ENCODE measurements at regions not wholly inside any gene's neighbourhood (a gene's known extent, or its start where the extent isn't known, plus 50 kb on each side); places are given as distances from the start of the nearest gene placed in this dataset.

GRCh38 chr4:108292229-108292628, 123.5 kb upstream of the LEF1 start:
- no peaks in the 10 kb centered on the region for H4K20me1 ChIP-seq (replicated peaks; ENCODE audit: control insufficient read depth, extremely low read depth, insufficient read depth, low read length)
- H3K4me3 ChIP-seq (replicated peaks in 1 of 3; ENCODE audit: insufficient read depth in 1 of 3, low read depth in 1 of 3, low read length in 3 of 3), result no peak overlapping the region
- dilution Hi-C loops (cut with MboI; ENCODE audit: extremely low pct_ligation_motif_present, low sequenced_read_pairs) (no loop called here), intact Hi-C loops (cut with micrococcal nuclease) (no loop called here)
- ChIA-PET POLR2A (no interaction called here), CTCF (no interaction called here)
- no peaks in the 10 kb centered on the region for H3K79me2 ChIP-seq (ENCODE audit: control insufficient read depth, insufficient read depth, low read length)
- no peak overlapping the region for H2AFZ ChIP-seq (ENCODE audit: low read depth, low read length)
- no TSS peak for BruUV-seq (replicated peaks)
- no peak for DNase-seq (ENCODE audit: low read depth, low spot score)
- H3K9me3 ChIP-seq (replicated peaks; ENCODE audit: control insufficient read depth, insufficient read depth, low read length), result no peaks in the 10 kb centered on the region
- no peaks in the 10 kb centered on the region for H3K9me1 ChIP-seq (replicated peaks; ENCODE audit: control insufficient read depth, extremely low read depth, insufficient read depth, low read length)
- no peak overlapping the region for H3K4me2 ChIP-seq (ENCODE audit: insufficient read depth, low read length)
- H3K9ac ChIP-seq (replicated peaks; ENCODE audit: extremely low read depth, insufficient read depth, low read length), result no peak overlapping the region
- FAIRE-seq, result no peak
- no peaks in the 10 kb centered on the region for H3K4me1 ChIP-seq (ENCODE audit: control insufficient read depth, extremely low read depth, insufficient read depth, low read length)
- TF ChIP-seq POLR2AphosphoS5 (IDR thresholded peaks at IDR 0.05; ENCODE audit: insufficient read depth, low read depth, low read length), result no peak
- no peak for TF ChIP-seq EZH2 (IDR thresholded peaks at IDR 0.05; ENCODE audit: borderline replicate concordance, low read depth, low read length, severe bottlenecking)
- no peak for TF ChIP-seq GATA2 (IDR thresholded peaks at IDR 0.05; ENCODE audit: insufficient read depth, insufficient read length, low read depth, low read length)
- no peak for TF ChIP-seq MYC (IDR thresholded peaks at IDR 0.05; ENCODE audit: low read depth, low read length)
- no peak for TF ChIP-seq JUN (IDR thresholded peaks at IDR 0.05; ENCODE audit: borderline replicate concordance, insufficient read depth, insufficient read length, low read depth)
- TF ChIP-seq POLR2A (IDR thresholded peaks at IDR 0.05; ENCODE audit: low read depth, low read length), result no peak
- TF ChIP-seq FOS (IDR thresholded peaks at IDR 0.05; ENCODE audit: borderline replicate concordance, insufficient read depth, low read length), result no peak
- no peak for TF ChIP-seq MAX (IDR thresholded peaks at IDR 0.05; ENCODE audit: insufficient read depth, insufficient read length)
- no peaks in the 10 kb centered on the region for H3K36me3 ChIP-seq (ENCODE audit: control insufficient read depth in 2 of 2, extremely low read depth in 1 of 2, insufficient read depth in 2 of 2, low read length in 2 of 2)
- H3K27ac ChIP-seq (ENCODE audit: insufficient read depth, low read depth, low read length), result no peak overlapping the region
- H3K27me3 ChIP-seq (ENCODE audit: control insufficient read depth in 2 of 2, insufficient read depth in 2 of 2, low read length in 2 of 2), result peaks cover 0 to 5% of the 10 kb centered on the region in 2 experiments

- no peak overlapping the region for H3K4me2 ChIP-seq (ENCODE audit: insufficient read depth, low read length)
- H3K9me1 ChIP-seq (replicated peaks; ENCODE audit: control insufficient read depth, extremely low read depth, insufficient read depth, low read length), result no peaks in the 10 kb centered on the region
- H3K4me1 ChIP-seq (ENCODE audit: control insufficient read depth, extremely low read depth, insufficient read depth, low read length), result no peaks in the 10 kb centered on the region
- FAIRE-seq, result no peak
- TF ChIP-seq GATA2 (IDR thresholded peaks at IDR 0.05; ENCODE audit: insufficient read depth, insufficient read length, low read depth, low read length) (no peak), EZH2 (IDR thresholded peaks at IDR 0.05; ENCODE audit: borderline replicate concordance, low read depth, low read length, severe bottlenecking) (no peak), POLR2A (IDR thresholded peaks at IDR 0.05; ENCODE audit: low read depth, low read length) (no peak), MAX (IDR thresholded peaks at IDR 0.05; ENCODE audit: insufficient read depth, insufficient read length) (no peak), CTCF (IDR thresholded peaks at IDR 0.05; ENCODE audit: extremely low read depth in 1 of 2, insufficient read depth in 1 of 2, low read depth in 1 of 2, low read length in 2 of 2) (no peak), JUN (IDR thresholded peaks at IDR 0.05; ENCODE audit: borderline replicate concordance, insufficient read depth, insufficient read length, low read depth) (no peak), FOS (IDR thresholded peaks at IDR 0.05; ENCODE audit: borderline replicate concordance, insufficient read depth, low read length) (no peak), POLR2AphosphoS5 (IDR thresholded peaks at IDR 0.05; ENCODE audit: insufficient read depth, low read depth, low read length) (no peak), MYC (IDR thresholded peaks at IDR 0.05; ENCODE audit: low read depth, low read length) (no peak)
- CTCF ChIA-PET, result no interaction called here
- no peak overlapping the region for H2AFZ ChIP-seq (ENCODE audit: low read depth, low read length)
- no peaks in the 10 kb centered on the region for H4K20me1 ChIP-seq (replicated peaks; ENCODE audit: control insufficient read depth, extremely low read depth, insufficient read depth, low read length)
- BruUV-seq (replicated peaks), result no TSS peak
- dilution Hi-C loops (cut with MboI; ENCODE audit: extremely low pct_ligation_motif_present, low sequenced_read_pairs) (no loop called here), intact Hi-C loops (cut with micrococcal nuclease) (no loop called here)
- no peak for DNase-seq (ENCODE audit: low read depth, low spot score)
- H3K9ac ChIP-seq (replicated peaks; ENCODE audit: extremely low read depth, insufficient read depth, low read length), result no peak overlapping the region
- no peaks in the 10 kb centered on the region for H3K36me3 ChIP-seq (ENCODE audit: control insufficient read depth in 2 of 2, extremely low read depth in 1 of 2, insufficient read depth in 2 of 2, low read length in 2 of 2)
- no peak overlapping the region for H3K27ac ChIP-seq (ENCODE audit: insufficient read depth, low read depth, low read length)
- no peaks in the 10 kb centered on the region for H3K79me2 ChIP-seq (ENCODE audit: control insufficient read depth, insufficient read depth, low read length)
- H3K9me3 ChIP-seq (replicated peaks; ENCODE audit: control insufficient read depth, insufficient read depth, low read length), result no peaks in the 10 kb centered on the region
- no peak overlapping the region for H3K4me3 ChIP-seq (replicated peaks in 1 of 3; ENCODE audit: insufficient read depth in 1 of 3, low read depth in 1 of 3, low read length in 3 of 3)
- H3K27me3 ChIP-seq (ENCODE audit: control insufficient read depth in 2 of 2, insufficient read depth in 2 of 2, low read length in 2 of 2), result peaks cover 0 to 5% of the 10 kb centered on the region in 2 experiments
- POLR2A ChIA-PET, result interaction anchor here (0.6 kb wide), 1 partner anchor 52 kb away, joined by 6 read pairs; no protein-coding TSS in a partner anchor
Measured at GRCh38 chr4:108291137-108291536, 122.4 kb upstream of the LEF1 start.

All from endothelial cell of umbilical vein (primary cell).